GM20431 (cell line): ENCODE measurements at regions not wholly inside any gene's neighbourhood (a gene's known extent, or its start where the extent isn't known, plus 50 kb on each side); places are given as distances from the start of the nearest gene placed in this dataset.

Source experiments
- in situ Hi-C: fragments of 300-500 bp; cut with MseI, MboI; formaldehyde crosslinking; loops from one replicate; pipeline ENCODE4 v1.15.0; 2020; ENCODE audit warnings: low sequenced_read_pairs; ENCODE audit not compliant: unreplicated experiment

DNA sequence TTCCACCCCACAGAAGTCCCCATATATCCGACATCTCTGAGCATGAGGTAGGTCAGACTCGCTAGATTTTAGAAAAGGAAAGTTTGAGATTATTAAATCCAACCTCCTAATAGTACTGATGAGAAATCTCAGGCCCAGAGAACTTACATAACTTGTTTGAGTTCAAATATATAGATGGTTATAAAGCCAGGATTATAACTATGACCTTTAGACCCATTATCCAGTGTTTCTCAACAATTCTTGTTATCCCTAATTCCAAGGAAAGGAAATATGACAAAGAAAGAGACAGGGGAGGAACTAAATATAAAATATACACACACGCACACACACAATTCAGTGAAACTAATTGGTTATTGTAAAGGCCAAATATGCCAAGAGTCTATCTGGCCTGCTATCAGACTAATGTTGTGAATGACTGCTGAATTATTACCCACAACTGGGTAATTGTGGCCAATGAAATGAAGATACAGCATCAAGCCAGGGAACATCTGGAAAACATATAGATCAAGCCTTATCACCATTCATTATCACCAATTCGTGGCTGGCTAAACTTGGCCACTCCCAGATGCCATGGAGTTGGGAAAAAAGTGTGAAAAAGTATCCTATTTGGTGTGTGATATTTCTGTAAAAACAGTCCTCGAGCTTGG lies 248.4 kb downstream of the PRELID2 start:
- in situ Hi-C loops = no loop called here

DNA sequence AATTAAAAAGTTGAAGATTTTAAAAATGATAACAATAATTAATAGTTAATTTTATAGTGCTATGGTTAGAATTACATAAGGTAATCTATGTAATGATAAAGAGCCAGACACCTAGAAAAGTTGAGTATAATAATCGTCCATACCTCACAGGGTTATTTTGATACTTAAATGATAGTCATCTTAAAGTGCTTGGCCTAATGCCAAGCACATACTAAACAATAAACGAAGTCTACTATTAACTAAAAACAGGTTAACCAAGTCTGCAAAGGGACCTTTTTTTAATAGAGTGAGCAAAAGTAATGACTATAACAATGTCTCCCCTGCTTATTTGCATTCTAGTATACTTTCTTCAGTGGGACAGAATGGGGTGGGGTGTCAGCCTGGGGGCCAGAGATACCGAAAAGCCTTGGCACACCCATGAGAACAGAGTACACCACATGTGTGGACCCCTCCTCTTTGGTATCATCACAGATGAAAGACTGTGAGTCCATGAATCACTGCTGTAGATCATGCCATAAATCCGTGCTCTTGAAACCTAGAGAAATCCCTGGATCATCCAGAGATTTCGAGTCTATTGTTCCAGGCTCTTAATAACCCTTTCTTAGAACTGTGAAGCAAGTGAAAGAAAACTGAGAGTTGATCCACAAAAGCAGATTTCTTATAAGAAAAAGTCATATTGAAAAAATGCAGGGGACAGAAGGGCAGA lies 249.5 kb downstream of the PRELID2 start:
- in situ Hi-C loops = no loop called here

DNA sequence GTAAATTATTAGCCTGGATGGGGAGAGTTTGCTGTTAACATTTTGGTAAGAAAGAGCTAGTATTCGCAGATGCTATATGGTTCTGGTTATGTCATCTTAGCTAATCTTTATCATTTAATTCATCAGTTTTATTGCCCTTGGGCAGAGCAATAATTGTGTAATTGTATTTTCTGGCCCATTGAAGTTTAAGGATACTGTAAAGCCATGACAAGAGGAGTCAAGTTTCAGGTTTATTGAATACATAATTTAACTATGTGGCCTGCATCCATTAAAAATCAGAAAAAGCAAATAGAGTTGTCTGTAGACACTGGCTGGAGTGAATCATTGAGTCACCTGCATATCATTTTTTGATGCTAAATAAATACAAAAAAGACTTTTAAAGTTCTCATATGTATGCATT lies 255.8 kb downstream of the PRELID2 start:
- in situ Hi-C loops = no loop called here

DNA sequence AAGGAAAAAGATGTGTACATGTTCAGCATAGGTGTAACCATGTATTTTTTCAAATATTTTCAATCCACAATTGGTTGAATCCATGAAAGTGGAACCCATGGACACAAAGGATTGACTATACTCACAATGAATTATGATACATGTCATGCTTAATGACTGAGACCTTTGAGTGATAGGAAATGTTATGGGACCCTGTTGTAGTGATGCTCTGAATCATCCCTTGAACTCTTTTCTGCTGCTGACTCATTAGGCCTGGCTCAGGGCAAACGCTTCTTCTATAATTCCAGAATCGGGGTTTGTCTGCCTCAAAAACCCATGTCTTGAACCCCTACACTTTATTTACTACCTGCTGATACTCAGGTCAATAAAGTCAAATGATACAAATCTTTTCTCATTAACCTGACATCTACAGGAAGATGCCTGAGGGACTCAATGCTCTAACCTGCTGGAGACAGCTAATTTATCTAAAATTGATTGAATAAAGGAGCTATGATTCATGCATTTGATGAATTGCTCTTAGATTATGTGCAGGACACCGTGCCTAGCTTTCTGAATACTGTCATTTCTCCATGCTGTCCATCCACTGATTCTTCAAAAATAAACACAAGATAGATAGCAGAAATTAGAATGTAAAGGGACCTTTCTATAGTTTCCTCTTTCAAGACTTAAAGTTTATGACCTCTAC lies 260.1 kb downstream of the PRELID2 start:
- in situ Hi-C loops = no loop called here

DNA sequence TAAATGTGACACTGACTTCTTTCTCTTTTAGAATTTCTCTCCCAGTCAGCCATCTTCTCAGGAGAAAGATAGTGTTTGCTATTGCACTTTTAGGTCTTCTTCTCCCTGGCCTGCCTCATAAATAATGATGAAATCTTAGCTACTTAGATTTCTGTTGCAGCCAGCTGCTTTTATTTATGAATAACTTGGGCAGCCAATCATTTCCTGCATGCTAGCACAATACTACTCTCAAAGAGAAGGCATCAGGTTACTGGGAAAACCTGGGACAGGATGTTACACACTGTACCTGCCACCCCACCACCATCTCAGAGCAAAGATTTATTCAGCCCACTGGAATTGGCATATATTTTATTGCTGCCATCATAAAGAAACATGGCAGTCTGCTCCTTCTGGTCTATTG lies 266.6 kb downstream of the PRELID2 start:
- in situ Hi-C loops = no loop called here

DNA sequence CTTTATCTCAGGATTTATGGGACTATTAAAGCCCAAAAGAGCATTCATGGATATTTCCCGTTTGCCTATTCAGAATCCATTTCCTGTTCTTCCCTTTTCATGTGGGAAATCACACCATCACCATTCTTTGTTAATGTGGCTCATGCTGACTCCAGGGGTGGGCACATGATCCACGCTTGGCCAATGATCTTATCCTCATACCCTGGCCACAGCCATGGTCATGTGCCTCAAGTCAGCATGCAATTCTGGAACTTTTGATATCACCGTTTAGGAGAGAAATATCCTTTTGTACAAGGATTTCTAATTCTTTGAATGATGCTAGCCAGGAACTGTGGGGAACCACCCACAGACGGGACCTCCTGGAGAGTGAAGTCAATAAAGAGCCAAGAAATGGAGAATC lies 272.2 kb downstream of the PRELID2 start:
- in situ Hi-C loops = no loop called here

DNA sequence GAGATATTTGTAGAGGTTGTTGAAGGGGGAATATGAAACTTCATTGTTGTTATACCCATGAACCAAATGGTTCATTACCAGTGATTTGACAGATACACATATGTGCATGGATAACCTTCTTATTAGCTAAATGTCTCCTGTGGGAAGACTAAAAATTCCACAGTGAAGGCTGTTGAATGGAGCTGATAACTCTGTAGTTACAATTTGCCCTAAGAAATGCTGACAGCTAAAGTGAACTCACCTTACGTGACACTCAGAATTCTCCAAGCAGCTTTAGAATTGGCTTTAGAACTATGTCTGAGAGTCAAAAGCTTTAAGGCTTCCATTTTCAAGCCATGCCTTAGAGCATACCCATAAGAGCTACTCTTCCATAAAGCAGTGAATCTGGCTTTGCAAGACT lies 276.9 kb downstream of the PRELID2 start:
- in situ Hi-C loops = no loop called here

DNA sequence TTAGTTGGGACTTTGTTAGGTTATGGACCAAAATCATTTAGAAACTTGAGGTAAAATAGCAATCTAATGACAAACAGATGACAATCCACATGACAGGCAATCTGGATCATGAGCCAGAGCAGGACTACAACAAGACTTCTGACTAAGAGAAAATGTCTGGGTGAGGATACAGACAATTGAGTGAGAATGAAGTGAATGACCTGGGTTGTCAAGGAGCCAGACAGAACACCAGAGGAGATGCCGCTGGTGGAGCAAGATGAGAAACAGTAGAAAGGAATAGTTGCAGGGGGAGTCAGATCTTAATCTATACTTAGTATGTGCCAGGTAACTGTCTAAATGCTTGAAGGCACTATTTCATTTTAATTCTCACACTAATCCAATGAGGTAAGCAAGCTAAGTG lies 277.8 kb downstream of the PRELID2 start:
- in situ Hi-C loops = no loop called here

DNA sequence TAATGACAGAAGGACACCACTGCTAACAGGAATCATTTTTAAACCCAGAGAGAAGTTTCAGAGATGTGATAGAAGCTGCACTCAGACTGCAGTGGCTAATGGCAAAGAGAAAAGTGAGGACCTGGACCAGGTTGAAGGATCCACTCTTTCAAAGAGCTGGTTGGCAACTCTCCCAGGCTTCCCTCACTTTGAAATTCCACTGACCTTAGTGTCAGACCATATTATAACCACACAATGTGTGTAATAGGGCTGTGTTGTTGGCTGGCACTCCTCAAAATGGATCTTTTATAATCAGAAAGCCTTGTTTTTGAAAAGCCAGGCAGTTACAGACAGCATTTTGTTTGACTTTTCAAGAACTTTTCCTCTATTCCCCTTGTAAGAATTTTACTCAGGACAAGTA lies 280.7 kb downstream of the PRELID2 start:
- in situ Hi-C loops = no loop called here

DNA sequence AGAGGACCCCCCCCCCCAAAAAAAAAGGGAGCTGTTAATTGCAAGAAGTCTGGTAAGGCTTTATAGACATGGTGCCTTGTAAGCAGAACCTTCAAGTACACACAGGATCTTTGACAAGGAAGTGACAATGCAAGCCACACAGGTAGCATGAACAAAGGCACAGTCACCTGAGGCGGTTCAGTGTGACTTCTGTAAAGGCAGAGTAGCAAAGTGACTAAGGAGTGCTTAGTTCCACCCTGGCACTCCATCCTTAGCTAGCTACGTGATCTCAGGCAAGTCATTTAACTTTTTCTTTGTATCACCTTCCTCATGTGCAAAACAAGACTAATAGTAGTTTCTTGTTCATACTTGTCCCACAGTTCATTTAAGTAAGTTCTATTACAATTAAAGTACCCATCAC lies 282.0 kb downstream of the PRELID2 start:
- in situ Hi-C loops = no loop called here

DNA sequence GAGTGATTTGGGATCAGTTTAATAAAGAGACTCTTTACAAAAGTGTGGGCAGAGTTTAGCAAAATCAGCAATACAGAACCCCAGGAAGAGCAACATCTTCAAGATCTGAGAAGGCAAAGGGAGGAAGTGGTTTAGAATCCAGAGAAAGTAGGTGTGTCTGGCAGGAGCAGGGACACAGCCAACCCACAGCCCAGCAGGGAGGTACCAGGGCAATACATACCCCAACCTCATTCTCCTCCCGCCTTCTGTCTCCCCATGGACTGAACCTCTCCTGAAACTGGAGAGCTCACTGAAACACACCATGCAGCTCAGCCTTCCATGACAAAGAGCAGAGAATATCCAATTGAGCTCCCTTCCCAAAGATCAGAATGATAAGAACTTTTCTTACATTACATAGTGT lies 283.4 kb downstream of the PRELID2 start:
- in situ Hi-C loops = no loop called here

DNA sequence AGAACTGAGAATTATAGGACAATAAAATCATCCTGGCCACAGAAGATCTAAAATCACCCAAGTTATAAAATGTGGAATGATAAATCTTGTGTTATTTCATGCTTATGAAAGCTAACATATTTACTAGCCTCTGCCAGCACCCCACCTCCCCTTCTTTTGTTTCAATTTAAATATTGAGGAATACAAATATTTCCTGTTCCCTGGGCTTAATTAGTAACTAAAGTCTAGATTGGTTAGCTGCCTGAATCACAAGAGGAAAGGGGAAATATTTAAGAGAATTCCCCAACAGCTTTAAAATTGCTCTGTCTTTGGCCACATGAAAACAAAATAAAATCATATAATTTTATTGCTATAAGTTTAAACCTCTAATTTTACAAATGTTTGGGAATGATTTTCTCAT lies 287.0 kb downstream of the PRELID2 start:
- in situ Hi-C loops = no loop called here

DNA sequence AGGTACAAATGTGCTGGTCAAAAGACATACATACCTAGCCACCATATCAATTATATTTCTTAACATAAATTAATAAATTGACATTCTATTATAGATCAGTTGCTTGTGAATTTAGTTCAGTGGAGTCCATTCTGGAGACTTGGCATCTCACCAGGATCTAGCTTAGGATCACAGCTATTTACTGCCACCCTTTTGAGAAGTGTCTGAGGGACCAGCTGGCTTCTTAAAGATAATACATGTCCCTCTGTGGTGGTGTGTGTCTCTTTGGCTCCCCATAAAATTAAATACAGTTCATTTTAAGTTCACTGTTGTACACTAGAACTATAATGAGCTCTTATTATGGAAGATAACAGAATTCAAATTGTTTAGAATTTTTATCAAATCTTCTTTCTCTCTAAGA lies 290.7 kb downstream of the PRELID2 start:
- in situ Hi-C loops = no loop called here

DNA sequence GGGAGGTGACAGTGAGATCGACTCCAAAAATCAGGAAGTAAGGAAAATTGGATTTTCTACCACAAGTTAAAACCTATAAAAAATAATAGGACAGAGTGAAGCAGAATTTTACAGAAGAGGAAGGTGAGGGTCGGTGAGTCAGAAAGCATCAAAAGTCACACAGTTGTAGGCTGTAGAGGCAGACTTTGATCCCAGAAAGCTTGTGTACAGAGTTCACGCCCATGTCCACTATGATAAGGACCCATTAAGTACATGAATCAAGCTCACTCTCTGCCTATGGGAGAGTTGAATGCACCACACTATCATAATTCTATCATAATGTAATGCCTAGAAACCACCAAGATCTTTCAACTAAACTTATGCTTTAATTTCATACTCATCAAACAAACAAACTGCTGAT lies 291.2 kb downstream of the PRELID2 start:
- in situ Hi-C loops = no loop called here

DNA sequence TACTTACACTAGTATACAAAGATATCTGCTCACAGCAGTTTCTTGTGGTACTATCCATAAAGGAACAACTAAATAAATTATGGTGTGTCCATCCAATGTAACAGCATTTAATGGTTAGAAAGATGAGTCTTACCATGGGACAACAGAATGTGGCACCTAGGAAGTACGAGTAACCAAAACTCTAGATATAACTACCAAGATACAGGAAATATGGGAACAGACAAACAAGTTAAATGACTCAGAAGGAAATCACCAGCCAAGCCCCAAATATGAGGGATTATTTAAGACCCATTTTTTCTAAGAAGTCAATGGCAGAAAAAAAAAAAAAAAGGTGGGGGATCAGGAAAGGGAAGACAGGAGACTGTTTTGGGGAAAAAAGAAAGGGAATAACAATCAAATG lies 294.8 kb downstream of the PRELID2 start:
- in situ Hi-C loops = no loop called here

DNA sequence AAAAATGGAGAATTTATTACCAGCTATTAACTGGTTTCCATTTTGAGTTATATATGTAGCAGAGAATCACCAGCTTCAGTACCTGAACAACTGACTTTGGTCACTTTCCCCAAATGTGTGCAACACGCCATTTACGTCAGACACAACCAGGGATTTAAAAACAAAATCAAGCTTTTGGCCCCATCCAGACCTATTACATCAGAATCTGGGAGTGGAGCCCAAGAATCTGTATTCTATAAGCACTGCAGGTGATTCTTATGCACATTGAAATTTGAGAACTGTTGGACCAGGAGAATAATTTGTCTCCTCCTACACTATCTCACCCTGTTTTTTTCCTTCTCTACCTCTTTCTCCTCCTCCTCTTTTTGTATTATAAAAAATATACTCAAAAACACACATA lies 295.9 kb downstream of the PRELID2 start:
- in situ Hi-C loops = no loop called here

DNA sequence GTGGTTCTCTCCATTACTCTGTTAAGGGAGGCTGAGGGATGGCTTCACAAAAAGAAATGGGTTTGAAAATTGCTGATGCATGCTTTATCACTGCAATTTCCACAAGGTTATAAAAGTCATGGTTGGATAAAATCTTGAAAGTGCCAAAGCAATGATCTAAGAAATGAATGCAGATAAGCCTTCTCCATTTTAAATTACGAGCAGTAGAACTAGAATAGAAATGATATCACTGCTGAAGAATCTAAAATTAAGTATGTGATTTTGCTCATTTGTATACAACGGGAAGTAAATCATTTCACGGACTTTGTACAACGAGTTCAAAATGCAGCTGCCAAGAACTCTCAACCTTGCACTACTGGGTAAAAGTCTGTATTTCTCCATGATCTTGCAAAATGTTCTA lies 299.0 kb downstream of the PRELID2 start:
- in situ Hi-C loops = no loop called here

DNA sequence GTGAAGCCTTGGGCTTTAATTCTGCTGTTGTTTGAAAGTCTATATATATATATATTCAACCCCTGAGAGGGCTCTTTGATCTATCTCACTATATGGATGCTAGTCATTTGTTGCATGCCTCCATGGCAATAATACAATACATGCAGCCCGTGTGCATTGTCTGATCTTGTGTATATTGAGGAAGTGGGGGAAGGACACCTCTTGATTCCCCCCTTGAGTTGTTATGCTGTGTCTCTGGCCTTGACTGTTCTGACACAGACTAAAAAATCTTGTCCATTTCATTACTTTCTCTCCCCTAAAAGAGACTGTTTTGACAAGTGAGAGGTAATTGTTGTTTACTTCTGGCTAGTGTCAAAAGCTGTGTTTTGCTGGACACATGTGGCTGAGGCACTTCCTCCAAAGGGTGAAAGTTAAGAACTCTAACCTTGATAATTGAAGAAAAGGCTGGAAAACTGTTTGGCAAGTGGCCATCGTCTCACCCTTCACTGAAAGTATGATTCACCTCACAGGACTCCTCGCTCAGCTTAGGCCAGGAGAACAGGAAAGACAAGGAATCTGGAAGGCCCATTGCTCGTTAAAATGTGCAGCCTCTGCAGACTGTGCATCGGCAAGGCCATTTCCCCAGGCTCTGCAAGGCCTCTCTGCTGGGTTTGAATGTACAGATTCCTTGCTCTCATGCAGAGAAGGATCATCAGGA lies 304.0 kb downstream of the PRELID2 start:
- in situ Hi-C loops = no loop called here

DNA sequence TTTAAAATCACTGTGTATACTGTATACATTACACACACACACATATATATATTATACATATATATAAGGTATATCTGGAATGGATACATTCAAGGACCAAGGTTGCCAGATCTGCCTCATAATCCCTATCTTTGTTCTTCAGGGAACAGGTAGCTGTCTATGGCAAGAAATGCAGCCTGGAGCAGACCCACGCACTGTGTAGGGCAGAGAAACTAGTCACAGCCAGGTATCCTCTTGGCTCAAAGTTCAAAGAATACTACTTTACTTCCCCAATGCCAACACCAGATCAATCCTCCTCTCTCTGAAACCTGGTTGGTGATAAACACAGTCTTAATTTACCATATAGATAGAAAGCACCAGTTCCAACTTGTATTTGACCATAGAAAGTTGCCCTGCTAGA lies 313.6 kb downstream of the PRELID2 start:
- in situ Hi-C loops = no loop called here

DNA sequence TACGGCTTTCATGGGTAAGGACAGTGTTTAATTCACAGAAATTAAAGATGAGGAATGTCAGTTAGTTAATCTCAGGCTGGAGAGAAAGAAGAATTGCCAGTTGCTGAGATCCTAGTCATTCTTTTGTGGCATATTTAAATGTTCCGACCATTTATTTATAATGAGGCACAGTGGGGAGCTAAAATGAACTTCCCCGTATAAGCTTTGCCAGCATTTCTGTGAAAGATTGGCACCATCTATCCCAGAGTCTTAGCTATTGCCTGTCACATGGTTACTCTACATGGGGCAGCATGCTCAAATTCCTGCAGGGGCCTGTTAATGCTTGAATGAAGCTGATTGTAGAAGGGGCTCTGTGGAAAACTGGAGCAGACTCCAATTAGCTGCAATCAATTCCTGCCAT lies 314.1 kb downstream of the PRELID2 start:
- in situ Hi-C loops = no loop called here

DNA sequence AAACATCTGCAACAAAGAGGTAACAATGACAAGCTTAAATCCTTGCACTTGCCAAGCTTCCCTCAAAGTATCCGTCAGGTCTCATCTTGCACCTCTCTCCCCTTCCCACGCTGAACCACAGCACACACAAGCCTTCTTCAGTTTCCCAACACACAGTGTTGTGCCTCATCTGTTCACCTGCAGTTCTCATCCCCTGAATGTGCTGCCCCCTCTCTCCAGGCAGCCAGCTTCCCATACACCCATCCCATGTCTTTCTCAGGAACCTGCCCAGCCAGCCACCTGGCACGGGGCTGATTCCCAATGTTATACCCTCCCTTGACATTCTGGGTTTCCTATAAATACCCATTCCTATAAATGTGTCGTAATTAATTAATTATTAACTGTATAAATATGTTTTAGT lies 314.8 kb downstream of the PRELID2 start:
- in situ Hi-C loops = no loop called here
